HS-27A (cell line): ENCODE measurements at regions not wholly inside any gene's neighbourhood (a gene's known extent, or its start where the extent isn't known, plus 50 kb on each side); places are given as distances from the start of the nearest gene placed in this dataset.

Source experiments
- DNase-seq: peaks from one replicate; pipeline ENCODE4 v3.0.0-alpha.2; 2012; ENCODE audit warnings: low read depth, missing footprints

DNA sequence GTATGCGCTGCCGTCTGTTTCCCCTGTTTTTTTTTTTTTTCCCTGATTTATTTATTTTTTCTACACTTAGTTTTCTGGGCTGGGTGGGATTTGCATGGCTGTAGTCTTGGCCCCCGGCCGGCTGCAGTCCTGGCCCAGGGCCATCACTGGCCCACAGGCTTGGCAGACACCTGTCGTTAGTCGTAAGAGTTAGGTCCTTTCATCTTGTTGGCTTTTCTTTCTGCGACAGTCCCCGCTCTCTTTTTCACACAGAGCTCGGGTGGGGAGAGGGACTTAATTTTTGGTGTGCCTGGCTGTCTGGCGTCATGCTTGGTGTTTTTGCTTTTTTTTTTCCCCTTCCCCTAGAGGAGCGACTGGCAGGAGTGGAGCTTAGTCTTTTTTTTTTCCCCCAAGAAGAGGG is 183.4 kb downstream of the KLF13 start:
- DNase-seq: no peak

DNA sequence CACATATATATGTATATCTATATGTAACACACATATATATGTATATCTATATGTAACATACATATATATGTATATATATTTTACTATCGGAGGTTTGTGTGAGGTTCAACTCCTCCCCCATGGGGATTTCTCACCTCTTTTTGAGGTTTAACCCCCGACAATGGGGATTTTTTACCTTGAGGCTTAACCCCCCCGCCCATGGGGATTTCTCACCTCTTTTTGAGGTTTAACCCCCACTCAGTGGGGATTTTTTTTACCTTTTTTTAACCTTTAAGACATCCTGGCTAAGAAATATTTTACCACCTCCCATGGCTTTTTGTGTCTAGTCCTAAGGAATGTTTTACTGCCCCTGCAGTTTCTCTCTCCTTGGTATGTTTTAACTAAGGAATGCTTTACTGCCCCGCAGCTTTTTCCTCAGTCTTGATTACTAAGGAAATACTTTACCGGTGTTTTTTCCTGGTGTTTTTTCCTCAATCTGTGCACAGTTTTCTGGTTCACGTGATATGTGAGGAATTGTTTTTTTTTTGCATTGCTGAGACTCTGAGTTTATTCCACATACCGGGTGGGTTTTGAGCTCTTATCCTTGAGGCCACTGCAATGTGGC is 185.2 kb downstream of the KLF13 start:
- DNase-seq: no peak

DNA sequence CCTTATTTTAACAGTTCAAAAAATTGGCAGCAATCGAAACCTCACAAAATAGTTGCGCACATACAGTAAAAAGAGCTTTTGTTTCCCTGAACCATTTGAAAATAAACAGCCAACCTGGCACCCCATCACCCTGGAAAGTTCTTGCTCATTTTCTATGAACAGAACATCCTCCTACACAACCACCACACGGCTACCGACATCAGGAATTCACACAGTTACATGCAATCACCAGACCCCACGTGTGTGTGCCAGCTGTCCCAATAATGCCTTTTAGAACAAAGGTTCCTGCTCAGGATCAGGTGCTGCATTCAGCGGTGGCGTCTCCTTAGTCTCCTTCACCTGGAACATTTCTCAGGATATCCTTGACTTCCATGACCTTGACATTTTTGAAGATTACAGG is 186.5 kb downstream of the KLF13 start:
- DNase-seq: no peak

DNA sequence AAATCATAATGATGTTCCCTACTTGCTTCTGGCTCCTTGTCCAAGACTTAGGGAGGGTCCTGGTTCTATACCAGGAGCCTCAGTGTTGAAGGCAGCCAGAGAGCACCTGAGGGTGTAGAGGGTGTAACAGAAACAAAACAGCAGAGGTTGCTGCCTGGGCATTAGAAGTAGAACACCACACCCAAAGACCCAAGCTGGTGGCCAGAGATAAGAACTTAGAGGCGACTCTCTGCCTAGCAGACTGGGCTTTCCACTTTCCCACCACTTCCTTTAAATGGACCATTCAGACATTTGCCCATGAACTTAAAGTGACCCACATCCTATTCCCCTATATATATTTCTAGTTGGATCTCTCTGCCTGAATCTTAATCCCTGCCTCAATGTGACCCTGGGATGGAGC is 189.8 kb downstream of the KLF13 start:
- DNase-seq: no peak

DNA sequence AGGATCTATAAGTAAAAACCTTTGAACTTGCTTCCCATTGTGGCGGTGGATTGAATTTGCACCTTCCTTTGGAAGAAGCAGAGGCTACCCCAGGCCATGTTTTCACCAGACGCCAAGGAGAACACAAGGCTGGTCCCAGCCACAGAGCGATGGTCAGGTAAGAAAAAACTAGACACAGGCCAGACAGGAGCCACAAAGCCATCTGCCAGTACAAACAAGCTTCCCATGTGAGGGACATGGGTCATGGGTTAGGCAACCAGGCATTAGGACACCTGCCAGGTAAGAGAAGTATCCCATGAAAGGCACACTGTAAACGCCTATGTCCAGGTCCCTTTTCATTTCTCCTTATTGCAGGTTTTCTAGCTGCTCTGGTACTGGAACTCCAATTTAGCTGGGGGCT is 190.2 kb downstream of the KLF13 start:
- DNase-seq: no peak

DNA sequence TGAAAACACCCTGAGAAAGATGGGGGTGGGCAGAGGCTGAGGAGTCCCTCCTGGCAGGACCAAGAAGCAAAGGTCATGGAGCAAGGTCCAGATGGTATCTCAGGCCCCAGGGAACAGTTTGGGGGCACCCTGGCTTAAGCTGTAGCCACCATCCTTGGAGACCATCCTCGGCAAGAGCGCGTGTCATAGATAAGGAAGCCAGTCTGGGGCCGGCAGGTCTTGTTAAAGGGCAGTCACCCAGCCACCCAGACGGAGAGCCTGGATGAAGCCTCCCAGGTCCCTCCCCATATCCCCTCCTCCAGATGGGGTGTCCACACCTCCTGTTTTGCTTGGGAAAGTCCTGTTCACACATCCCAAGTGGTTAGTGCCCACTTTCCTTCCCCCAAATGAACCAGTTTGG is 191.1 kb downstream of the KLF13 start:
- no peak for DNase-seq

DNA sequence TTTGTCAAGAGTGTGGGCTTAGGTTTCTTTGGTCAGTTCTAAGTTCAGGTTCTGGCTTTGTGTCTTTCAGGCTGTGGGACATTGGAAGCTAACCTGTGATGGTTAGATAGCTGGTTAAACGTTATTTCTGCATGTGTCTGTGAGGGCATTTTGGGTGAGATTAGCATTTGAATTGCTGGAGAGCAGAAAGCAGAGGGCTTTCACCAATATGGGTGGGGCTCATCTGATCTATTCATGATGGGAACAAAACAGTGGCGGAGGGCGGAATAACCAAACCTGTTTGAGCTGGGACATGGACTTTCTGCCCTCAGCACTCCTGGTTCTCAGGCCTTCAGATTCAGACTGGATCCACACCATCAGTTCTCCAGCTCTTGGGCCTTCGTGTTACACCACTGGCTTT is 195.4 kb downstream of the KLF13 start:
- DNase-seq: no peak

DNA sequence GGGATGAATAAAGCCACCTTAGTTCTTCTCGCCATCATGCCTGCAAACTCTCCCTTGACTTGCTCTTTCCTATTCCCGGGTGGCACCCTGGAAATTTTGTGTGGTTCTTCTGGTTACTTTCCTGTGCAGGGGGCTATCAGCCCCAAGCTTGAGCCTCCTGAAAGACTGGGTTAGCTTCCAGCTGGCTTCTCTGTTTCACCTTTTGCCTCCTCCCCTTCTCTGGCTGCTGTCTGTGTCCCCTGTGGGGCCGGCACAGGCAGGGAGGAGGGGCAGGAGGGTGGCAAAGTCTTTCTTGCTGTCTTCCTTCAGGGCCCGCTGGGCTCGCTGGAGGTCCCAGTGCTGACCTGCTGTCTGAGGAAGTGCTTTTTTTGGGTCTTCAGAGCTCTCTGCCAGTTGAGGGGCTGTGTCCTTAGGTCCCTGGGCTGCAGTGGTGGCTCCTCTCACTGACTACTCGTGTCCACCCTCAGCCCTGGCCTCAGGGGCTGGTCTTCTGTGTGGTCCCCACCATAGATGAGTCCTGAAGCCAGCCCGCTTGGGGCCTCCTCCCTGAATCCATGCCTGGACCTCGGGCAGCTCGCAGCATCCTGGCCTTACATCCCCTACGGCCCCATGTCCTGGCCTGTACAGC is 196.5 kb downstream of the KLF13 start:
- DNase-seq: no peak

DNA sequence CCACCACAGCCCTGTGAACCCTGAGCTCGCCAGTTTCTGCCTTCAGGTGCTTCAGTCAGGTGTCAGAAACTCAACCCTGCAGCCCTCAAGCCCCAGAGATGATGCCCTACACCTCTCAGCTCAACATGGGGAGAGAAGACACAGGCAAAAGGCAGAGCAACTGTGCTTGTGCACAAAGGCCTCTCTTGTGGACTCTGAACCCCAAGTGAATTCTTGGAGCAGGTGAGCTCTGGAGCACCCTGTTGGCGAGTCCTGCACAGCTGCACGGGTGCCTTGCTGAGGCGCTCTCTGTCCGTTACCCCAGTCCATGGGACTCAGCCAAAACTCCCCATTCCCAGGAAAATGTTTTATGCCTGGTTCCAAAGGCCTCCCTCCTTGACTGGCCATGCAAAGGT is 197.0 kb downstream of the KLF13 start:
- DNase-seq: no peak

DNA sequence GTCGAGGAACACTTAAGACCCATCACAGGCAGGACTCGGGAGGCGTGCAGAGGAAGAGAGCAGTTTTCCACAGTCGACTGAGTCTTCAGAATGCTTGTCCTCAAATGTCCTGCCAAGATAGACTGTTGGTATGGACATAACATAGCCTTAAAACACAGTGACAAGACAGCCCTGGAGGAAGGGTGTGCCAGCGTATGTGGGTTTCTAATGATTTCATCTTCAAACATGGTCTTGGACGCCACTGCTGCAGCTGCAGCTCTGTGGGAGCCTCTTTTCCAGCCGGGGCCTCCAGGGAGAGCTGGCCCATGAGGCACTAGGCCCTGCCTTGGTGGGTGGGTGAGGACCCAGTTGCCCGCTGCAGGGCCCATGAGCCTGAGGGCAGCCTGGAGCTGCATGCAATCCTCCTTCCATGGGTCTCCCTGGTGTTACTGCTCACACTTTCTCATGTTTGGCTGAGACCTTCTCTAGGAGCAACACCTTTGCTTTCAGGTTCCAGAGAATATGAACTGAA is 198.6 kb downstream of the KLF13 start:
- no peak for DNase-seq

DNA sequence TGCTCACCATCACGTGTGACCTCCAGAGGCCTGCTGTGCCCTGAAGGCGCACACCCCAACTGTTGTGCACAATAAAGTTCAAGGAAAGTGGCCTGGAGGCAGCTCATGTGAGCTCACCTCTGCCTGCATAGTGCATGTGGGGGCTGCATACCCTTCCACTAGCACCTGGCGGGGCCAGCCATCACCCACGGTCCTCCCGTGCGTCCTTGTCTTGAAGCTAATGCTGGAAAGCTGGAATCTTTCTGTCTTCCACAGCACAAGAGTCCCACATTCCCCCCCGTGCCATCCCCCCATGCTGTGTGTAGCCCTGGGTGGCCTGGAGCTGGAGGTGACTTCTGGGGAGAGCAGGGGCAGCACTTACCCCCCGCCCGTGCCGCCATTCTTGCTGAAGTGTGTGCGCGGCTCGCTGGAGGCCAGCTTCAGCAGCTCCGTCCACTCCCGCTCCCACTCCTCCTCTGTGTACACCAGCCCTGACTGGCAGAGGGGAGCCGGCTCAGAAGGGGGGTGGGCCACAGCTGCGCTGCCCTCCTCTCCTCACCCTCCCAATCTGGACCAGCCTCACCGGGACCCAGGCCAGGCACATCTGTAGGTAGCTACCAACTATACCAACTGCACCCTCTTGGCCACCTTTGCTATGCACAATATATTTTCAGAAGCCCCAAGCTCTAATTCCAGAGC is 199.5 kb downstream of the KLF13 start:
- DNase-seq: no peak

DNA sequence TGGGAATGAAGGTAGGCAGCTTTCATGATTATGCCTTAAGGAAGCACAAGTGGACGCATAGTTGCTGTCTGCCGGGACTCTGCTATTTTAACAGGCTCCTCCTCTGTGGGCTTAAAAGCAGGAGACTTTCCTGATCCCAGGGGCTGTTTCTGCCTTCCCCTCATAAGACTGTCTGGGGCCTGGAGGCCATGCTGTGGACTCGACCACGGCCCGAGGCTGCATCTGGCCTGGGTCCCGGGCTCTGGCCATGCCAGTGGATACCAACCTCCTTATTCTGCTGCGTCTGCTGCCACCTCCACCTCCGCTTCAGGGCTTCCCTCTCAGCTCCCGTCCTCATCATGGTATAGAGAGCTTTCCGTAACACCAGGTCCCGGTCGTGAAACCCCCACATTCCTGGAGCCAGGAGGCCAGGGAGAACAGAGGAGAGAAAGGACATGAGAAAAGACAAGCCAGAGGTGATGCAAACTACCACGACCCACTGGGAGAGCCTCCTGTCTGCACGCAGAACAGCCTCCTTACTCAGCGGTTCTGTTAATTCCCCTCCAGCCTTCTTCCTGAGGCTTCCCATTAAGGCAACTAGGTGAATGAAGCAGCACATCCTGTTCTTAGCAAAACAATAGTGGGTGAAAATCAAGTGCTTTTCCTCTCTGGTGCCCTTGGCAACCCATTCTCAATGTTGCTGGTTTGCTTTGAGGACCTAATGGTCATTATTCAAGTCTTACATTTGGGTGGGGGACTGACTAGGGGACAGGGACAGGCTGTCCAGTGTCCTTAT is 200.5 kb downstream of the KLF13 start:
- no peak for DNase-seq

DNA sequence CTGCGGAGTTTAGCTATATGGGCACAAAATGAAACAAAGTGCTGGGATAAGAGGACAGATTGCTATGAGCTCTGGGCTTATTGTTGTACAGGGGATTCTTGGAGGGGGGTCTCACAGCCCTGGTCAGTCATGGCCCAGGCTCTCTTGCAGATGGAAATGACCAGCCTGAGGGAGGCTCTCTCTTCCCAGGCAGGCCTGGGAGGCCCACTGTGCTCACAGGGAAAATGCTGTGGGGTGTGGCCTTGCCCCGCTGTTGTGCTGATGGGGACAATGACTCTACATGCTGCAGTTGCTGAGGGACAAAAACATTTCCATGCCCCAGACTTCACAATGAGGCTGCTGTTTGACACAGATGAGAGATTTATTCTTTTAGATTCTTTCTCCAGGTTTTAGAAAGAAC is 202.2 kb downstream of the KLF13 start:
- DNase-seq: no peak

DNA sequence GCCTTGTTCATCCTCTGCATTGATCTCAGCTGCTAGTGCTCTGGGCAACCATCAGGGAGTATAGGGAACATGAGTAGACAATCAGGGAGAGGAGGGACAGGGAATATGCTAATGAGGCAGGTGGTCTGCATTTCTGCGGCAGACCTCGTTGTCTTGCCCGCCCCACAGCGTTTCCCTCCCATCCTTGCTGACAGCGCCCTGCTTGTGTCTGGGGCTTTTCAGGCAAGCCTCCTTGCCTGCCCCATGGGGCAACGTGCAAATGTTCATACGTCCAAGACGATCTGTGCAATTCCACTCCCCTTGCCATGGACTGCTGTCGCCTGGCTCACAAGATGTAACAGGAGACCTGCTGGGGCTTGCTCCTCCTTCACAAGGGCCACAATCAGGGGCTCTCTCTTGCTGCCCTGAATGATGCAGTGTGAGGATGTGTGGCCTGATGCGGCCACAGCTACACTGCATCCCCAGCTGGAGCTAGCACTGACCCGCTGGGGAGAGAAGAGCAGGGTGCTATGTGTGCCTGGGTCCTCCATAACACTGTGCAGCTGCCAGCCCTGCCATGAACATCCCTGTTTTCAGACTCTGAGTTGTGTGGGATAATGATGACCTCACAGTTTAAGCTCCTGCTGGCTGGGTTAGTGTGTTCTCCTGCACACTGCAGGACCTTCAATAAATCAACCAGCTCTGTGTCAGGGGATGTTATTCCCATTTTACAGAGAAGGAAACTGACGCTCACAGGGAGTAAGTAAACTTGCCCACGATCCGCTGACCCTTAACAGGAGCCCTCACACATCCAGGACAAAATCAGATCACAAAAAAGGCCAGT is 211.3 kb downstream of the KLF13 start:
- DNase-seq: no peak

DNA sequence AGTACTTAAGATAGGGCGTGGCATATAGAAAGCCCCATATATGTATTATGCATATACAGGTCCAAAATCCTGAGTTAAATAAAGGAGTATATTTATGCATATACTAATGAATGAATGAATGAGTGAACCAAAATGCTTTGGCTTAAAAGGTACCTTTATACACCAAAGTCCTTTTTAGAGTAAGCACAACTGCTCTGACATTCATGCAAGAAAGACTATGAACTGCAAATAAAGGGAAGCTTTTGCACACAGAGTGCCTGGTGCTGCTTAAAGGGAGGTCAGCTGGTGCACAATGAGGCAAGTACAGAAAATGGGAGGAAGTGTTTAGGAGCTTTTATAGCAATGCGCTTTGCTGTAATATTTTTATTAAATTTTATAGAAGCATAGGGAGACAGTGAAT is 214.0 kb downstream of the KLF13 start:
- no peak for DNase-seq

DNA sequence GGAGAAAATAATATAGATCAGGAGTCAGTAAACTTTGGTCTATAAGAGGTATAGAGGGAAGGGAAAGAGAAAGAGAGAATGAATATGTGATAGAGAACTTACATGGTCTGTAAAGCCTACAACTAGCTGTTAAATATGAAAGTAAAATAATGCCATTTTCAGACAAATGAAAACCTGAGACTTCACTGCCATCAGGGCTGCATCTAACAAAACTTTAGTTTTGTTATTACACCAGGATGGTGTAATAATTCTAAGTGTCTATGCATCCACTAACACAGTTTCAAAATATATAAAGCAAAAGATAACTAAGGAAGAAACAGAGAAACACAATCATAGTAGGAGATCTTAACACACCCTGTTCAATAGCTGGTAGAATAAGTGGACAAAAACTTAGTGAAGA is 217.7 kb downstream of the KLF13 start:
- DNase-seq: no peak

DNA sequence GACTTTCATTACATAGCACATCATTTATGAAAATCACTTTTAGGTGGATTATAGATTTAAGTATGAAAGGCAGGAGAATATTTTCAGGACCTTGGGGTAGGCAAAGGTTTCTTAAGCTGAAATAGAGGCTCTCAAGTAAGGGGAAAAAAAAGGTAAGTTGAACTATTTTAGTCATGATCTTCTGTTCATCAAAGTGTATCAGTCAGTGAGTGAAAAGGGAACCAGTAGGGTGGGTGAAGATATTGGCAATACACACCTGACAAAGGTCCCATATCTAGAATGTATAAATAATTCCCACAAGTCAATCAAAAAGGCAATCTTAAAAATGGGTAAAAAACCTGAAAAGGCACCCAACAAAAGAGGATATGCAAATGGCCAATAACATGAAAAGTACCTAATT is 218.6 kb downstream of the KLF13 start:
- DNase-seq: no peak

DNA sequence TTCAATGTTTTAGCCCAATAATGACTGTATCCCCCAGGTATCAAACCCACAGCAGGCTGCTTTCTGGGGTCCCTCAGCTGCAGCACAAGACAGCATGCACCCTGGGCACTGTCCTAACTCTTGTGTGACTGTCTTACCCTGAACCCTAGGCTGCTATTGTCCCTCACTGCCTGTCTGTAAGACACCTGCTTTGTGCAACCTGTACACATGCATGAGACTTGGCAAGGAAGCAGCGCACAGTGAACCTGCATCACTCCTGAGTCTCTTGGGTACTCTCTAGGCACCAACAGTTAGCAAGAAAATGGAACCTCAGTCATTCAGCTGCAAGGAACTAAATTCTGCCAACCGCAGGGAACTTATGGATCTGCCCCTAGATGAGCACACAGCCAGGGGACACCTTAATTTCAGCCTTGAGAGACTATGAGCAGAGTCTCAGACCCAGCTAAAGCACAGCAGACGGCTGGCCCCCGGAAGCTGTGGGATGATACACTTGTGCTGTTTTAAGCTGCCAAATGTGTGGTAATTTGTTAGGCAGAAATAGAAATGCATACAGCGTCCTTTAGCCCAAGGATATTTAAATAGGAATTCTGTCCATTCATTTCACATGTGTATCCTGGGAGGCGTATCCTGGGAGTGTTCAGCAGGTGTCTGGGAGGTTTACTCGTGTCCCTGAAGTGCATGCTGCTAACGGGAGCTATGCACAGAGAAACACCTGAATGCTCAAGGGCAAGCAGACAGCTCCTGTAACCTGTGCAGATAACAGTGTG is 223.8 kb downstream of the KLF13 start:
- DNase-seq: no peak

DNA sequence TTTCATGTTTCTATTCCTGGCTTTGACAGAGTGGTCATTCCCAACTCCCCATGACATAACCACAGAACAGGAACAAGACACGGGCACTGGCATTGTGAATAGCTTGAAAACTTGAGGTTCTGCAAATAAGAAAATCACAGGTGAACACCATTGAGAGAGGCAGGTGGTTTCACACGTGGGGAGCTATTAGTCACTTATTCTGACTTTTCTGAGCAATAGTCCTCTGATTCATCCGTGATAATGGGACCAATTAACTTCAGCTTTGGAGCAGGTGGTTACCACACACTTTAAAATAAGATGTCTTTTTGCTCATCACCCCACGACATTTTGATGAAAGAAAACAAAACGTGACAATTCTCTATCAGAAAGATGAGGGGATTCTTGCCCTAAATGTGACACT is 224.7 kb downstream of the KLF13 start:
- DNase-seq: no peak

DNA sequence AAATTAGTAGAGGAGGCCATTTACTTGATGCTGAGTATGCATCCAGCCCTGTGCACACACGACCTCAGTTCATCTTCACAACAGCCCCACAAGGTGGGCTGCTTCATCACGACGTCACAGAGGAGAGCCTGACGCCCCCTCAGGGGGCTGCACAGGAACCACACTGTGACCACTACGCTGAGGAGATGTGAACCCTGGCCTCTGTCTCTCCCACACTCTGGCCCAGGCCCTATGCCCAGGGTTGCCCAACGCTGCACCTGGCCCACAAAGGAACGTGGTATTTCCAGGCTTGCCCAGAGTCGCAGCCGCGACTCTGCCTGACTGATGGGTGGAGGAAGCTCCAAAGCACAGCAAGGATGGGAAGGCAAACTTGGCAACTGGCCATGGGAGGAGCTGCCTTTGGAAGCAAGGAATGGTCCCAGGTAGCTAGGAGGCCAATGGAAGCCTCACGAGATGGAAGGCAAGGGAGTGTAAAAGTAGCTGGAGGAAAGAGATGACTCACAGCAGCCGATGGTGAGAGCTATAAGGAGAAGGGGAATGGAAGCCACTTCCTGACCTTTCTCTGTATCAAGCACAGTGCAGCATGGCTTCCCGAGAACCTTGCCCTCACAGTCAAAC is 226.0 kb downstream of the KLF13 start:
- no peak for DNase-seq

DNA sequence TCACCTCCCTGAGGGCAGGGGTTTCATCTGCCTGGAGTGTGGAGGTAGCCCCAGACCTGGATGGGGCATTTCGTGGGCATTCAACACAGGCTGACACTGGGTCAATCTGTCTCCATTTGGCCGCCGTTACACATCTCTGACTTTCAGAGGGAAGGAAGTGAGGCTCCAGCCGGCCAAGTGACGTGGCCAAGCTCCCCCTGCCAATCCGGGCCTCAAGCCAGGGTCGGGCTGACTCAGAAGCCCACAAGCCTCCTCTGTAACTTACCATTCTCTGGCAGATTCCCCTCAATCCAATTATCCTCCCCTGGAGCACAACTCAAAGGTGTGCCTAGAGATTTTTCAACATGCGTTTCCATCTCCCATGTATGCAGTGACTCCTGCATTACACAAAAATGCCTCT is 227.6 kb downstream of the KLF13 start:
- peak; percentile 14 for DNase-seq
